Naive thymus-derived CD4-positive, alpha-beta T cell (primary cell): ENCODE measurements at regions not wholly inside any gene's neighbourhood (a gene's known extent, or its start where the extent isn't known, plus 50 kb on each side); places are given as distances from the start of the nearest gene placed in this dataset.
A peak's percentile ranks its signal among the peaks of the same experiment; 100 is the strongest.
"Not testable (repeated sequence)": the region's sequence is repeated elsewhere in the genome, so short reads cannot be mapped to it uniquely, and the experiment has no call there.

Source experiments
- ATAC-seq: fragments of 150-1000 bp; cut with Tn5 transposase; 2 replicates; pipeline ENCODE4 v1.10.0; 2021; ENCODE audit warnings: mild to moderate bottlenecking, moderate library complexity
- CTCF ChIA-PET: fragments of 350-600 bp; sonication (Branson Sonifier 250); formaldehyde crosslinking; loops from one replicate; lab custom pipeline; 2021; ENCODE audit warnings: antibody characterized with exemption; lab: Charles Lee
- POLR2A ChIA-PET: fragments of 350-600 bp; sonication (Branson Sonifier 250); formaldehyde crosslinking; loops from one replicate; lab custom pipeline; 2021; ENCODE audit warnings: antibody characterized with exemption, inconsistent platforms; lab: Charles Lee
- DNase-seq, 9 donors: peaks; one replicate each; pipeline versions ENCODE4 v3.0.0 to v3.0.0-alpha.2; 2020 to 2022; ENCODE audit warnings: mixed read lengths in 1 of 9
- H3K27ac ChIP-seq: one replicate; pipeline ENCODE4 v1.7.0; 2013; ENCODE audit warnings: mild to moderate bottlenecking, low read depth, low read length, moderate library complexity
- H3K27me3 ChIP-seq, 2 donors: one replicate each; pipeline ENCODE4 v1.7.0; 2013; ENCODE audit warnings: low read length in 2 of 2, mild to moderate bottlenecking in 2 of 2, moderate library complexity in 2 of 2; ENCODE audit not compliant: control insufficient read depth in 2 of 2, insufficient read depth in 2 of 2
- H3K36me3 ChIP-seq, 3 experiments: 1 replicate in 2 of 3; 2 replicates in 1 of 3; pipeline ENCODE4 v1.7.0; 2013; ENCODE audit warnings: low read length in 3 of 3, mild to moderate bottlenecking in 3 of 3, moderate library complexity in 1 of 3; ENCODE audit not compliant: insufficient read depth in 3 of 3, control insufficient read depth in 2 of 3
- H3K4me1 ChIP-seq, 2 donors: one replicate each; pipeline ENCODE4 v1.7.0; 2013; ENCODE audit warnings: low read length in 2 of 2, mild to moderate bottlenecking in 2 of 2, moderate library complexity in 1 of 2; ENCODE audit not compliant: control insufficient read depth in 2 of 2, insufficient read depth in 2 of 2
- H3K4me3 ChIP-seq: 2 replicates; pipeline ENCODE4 v1.7.0; 2013; ENCODE audit warnings: mild to moderate bottlenecking, low read length
- H3K9me3 ChIP-seq, 3 experiments: 1 replicate in 2 of 3; 2 replicates in 1 of 3; pipeline ENCODE4 v1.7.0; 2013; ENCODE audit warnings: low read length in 3 of 3; ENCODE audit not compliant: control insufficient read depth in 2 of 3
- H3K27ac Mint-ChIP-seq, 9 donors: one replicate each; pipeline ENCODE4 v1.8.0; 2020 to 2022; ENCODE audit warnings: mixed read lengths in 9 of 9, mild to moderate bottlenecking in 8 of 9, moderate library complexity in 5 of 9, inconsistent platforms in 2 of 9
- H3K27me3 Mint-ChIP-seq, 5 donors: one replicate each; pipeline ENCODE4 v1.8.0; 2021 to 2022; ENCODE audit warnings: mixed read lengths in 5 of 5, mild to moderate bottlenecking in 1 of 5
- H3K36me3 Mint-ChIP-seq, 5 donors: one replicate each; pipeline ENCODE4 v1.8.0; 2020 to 2022; ENCODE audit warnings: mixed read lengths in 5 of 5, mild to moderate bottlenecking in 3 of 5, inconsistent platforms in 1 of 5
- H3K4me1 Mint-ChIP-seq, 7 donors: one replicate each; pipeline ENCODE4 v1.8.0; 2020 to 2022; ENCODE audit warnings: mixed read lengths in 7 of 7, mild to moderate bottlenecking in 3 of 7, inconsistent platforms in 1 of 7
- H3K4me3 Mint-ChIP-seq, 10 donors: one replicate each; pipeline ENCODE4 v1.8.0; 2020 to 2022; ENCODE audit warnings: mild to moderate bottlenecking in 10 of 10, mixed read lengths in 10 of 10, moderate library complexity in 6 of 10, inconsistent platforms in 2 of 10
- H3K9me3 Mint-ChIP-seq, 11 donors: one replicate each; pipeline ENCODE4 v1.8.0; 2020 to 2022; ENCODE audit warnings: mixed read lengths in 11 of 11, mild to moderate bottlenecking in 4 of 11, inconsistent platforms in 1 of 11, moderate library complexity in 1 of 11
- intact Hi-C, 2 donors: fragments of 100-400 bp; cut with micrococcal nuclease; formaldehyde crosslinking; loops; one replicate each; pipeline ENCODE4 v1.15.1; 2023

GRCh38 chr1:143424491-143425032 lies 547.2 kb downstream of the FAM72C start:
- peak overlapping the region in 4 of 10 donors; percentile 44 to 61 (median 54) for H3K4me3 Mint-ChIP-seq
- intact Hi-C loops, H3K4me1 ChIP-seq, H3K4me1 Mint-ChIP-seq, H3K27ac ChIP-seq, CTCF ChIA-PET, H3K27me3 Mint-ChIP-seq, H3K9me3 Mint-ChIP-seq, POLR2A ChIA-PET, H3K36me3 ChIP-seq, H3K27me3 ChIP-seq, H3K4me3 ChIP-seq, H3K36me3 Mint-ChIP-seq, DNase-seq, H3K27ac Mint-ChIP-seq, H3K9me3 ChIP-seq, ATAC-seq: not testable (repeated sequence)

GRCh38 chr1:143423832-143424231 lies 548.0 kb downstream of the FAM72C start:
- H3K27me3 Mint-ChIP-seq, H3K4me1 ChIP-seq, H3K27me3 ChIP-seq, intact Hi-C loops, H3K4me1 Mint-ChIP-seq, DNase-seq, POLR2A ChIA-PET, H3K27ac Mint-ChIP-seq, H3K9me3 ChIP-seq, H3K36me3 Mint-ChIP-seq, CTCF ChIA-PET, H3K36me3 ChIP-seq, H3K4me3 ChIP-seq, ATAC-seq, H3K27ac ChIP-seq, H3K4me3 Mint-ChIP-seq, H3K9me3 Mint-ChIP-seq: not testable (repeated sequence)

GRCh38 chr1:143421290-143421689 lies 550.5 kb downstream of the FAM72C start:
- ATAC-seq, H3K9me3 Mint-ChIP-seq, H3K4me3 Mint-ChIP-seq, H3K36me3 Mint-ChIP-seq, CTCF ChIA-PET, POLR2A ChIA-PET, H3K27me3 Mint-ChIP-seq, H3K36me3 ChIP-seq, H3K9me3 ChIP-seq, H3K27ac Mint-ChIP-seq, H3K27me3 ChIP-seq, H3K27ac ChIP-seq, H3K4me3 ChIP-seq, H3K4me1 Mint-ChIP-seq, DNase-seq, H3K4me1 ChIP-seq, intact Hi-C loops: not testable (repeated sequence)
